ENCODE measurements at regions not wholly inside any gene's neighbourhood (a gene's known extent, or its start where the extent isn't known, plus 50 kb on each side); places are given as distances from the start of the nearest gene placed in this dataset.

- no peaks in the 10 kb centered on the region for H3K27me3 ChIP-seq
- no peaks in the 10 kb centered on the region for H3K9me3 ChIP-seq
- no peak for DNase-seq (ENCODE audit: extremely low spot score in 2 of 2)
- no peak for TF ChIP-seq POLR2AphosphoS5 (IDR thresholded peaks at IDR 0.05; ENCODE audit: insufficient read depth in 1 of 2, low read depth in 1 of 2)
- no peaks in the 10 kb centered on the region for H3K4me1 ChIP-seq
- H3K27ac ChIP-seq = no peak overlapping the region
- H3K4me3 ChIP-seq = no peak overlapping the region
- no peaks in the 10 kb centered on the region for H3K36me3 ChIP-seq
- intact Hi-C loops (cut with DNase I) = no loop called here
Observed at GRCh38 chr16:6822041-6822440, 510.6 kb upstream of the RBFOX1 start.

- H3K4me1 ChIP-seq = no peaks in the 10 kb centered on the region
- H3K27me3 ChIP-seq = no peaks in the 10 kb centered on the region
- H3K27ac ChIP-seq = no peak overlapping the region
- H3K36me3 ChIP-seq = no peaks in the 10 kb centered on the region
- intact Hi-C loops (cut with DNase I) = no loop called here
- no peak overlapping the region for H3K4me3 ChIP-seq
- DNase-seq (ENCODE audit: extremely low spot score in 2 of 2) = no peak
- no peaks in the 10 kb centered on the region for H3K9me3 ChIP-seq
- TF ChIP-seq POLR2A (IDR thresholded peaks at IDR 0.05) = no peak
- TF ChIP-seq POLR2AphosphoS5 (IDR thresholded peaks at IDR 0.05; ENCODE audit: insufficient read depth in 1 of 2, low read depth in 1 of 2) = no peak
- TF ChIP-seq CTCF (IDR thresholded peaks at IDR 0.05) = no peak
Observed at GRCh38 chr16:6804461-6804860, 528.2 kb upstream of the RBFOX1 start.

GRCh38 chr16:6803176-6803575, 529.5 kb upstream of the RBFOX1 start:
- H3K9me3 ChIP-seq = no peaks in the 10 kb centered on the region
- intact Hi-C loops (cut with DNase I) = no loop called here
- H3K27me3 ChIP-seq = no peaks in the 10 kb centered on the region
- no peak overlapping the region for H3K4me3 ChIP-seq
- no peak overlapping the region for H3K27ac ChIP-seq
- no peaks in the 10 kb centered on the region for H3K36me3 ChIP-seq
- H3K4me1 ChIP-seq = no peaks in the 10 kb centered on the region
- DNase-seq (ENCODE audit: extremely low spot score in 2 of 2) = no peak
- no peak for TF ChIP-seq POLR2A (IDR thresholded peaks at IDR 0.05)
- no peak for TF ChIP-seq CTCF (IDR thresholded peaks at IDR 0.05)
- TF ChIP-seq POLR2AphosphoS5 (IDR thresholded peaks at IDR 0.05; ENCODE audit: insufficient read depth in 1 of 2, low read depth in 1 of 2) = no peak

GRCh38 chr16:6797223-6797622, 535.4 kb upstream of the RBFOX1 start:
- TF ChIP-seq POLR2AphosphoS5 (IDR thresholded peaks at IDR 0.05; ENCODE audit: insufficient read depth in 1 of 2, low read depth in 1 of 2) (no peak), POLR2A (IDR thresholded peaks at IDR 0.05) (no peak), CTCF (IDR thresholded peaks at IDR 0.05) (no peak)
- no peaks in the 10 kb centered on the region for H3K36me3 ChIP-seq
- H3K27ac ChIP-seq = no peak overlapping the region
- intact Hi-C loops (cut with DNase I) = no loop called here
- DNase-seq (ENCODE audit: extremely low spot score in 2 of 2) = no peak
- H3K9me3 ChIP-seq = no peaks in the 10 kb centered on the region
- H3K27me3 ChIP-seq = no peaks in the 10 kb centered on the region
- H3K4me1 ChIP-seq = no peaks in the 10 kb centered on the region
- no peak overlapping the region for H3K4me3 ChIP-seq

DNA sequence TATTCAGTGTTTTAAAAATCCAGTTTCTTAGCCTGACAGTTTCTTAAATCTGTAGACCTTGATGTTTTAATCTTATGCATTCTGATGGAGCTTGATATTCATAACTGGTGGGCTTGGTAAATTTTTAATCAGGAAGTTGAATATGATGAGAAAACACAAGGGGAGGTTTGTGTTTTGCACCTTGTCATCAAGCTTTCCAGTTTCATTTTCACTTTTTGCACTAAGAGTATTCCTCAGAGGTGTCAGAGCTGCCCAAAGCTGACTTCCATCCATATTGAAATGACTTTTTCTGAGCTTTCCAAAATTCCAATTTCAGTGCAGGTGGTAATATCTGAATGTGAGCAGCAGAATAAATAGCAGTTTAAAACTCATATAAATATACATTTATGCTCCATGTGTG, 555.0 kb upstream of the RBFOX1 start:
- no peak for DNase-seq (ENCODE audit: extremely low spot score in 2 of 2)
- H3K9me3 ChIP-seq = no peaks in the 10 kb centered on the region
- intact Hi-C loops (cut with DNase I) = no loop called here
- no peaks in the 10 kb centered on the region for H3K36me3 ChIP-seq
- no peaks in the 10 kb centered on the region for H3K27me3 ChIP-seq
- H3K4me1 ChIP-seq = no peaks in the 10 kb centered on the region
- no peak overlapping the region for H3K4me3 ChIP-seq
- no peak for TF ChIP-seq POLR2AphosphoS5 (IDR thresholded peaks at IDR 0.05; ENCODE audit: insufficient read depth in 1 of 2, low read depth in 1 of 2)
- no peak for TF ChIP-seq CTCF (IDR thresholded peaks at IDR 0.05)
- no peak for TF ChIP-seq POLR2A (IDR thresholded peaks at IDR 0.05)
- no peak overlapping the region for H3K27ac ChIP-seq

DNA sequence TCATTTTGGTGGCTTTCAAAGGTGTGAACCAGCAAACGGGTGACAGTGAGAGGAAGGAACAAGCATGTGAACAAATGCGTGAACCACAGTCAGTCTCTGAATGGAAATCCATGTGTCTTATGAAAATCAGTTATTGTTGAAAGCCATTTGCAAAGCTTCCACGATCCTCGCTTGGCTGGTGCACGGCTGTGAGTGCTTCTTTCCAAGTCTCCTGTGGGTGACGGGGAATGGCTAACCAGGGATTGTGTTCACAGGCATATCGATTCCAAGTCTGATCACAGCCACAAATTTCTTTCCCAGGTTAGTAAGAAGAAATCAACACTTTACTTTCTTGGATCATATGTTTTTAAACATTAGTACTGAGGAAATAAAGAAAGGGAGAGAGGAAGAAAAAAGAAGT, 556.9 kb upstream of the RBFOX1 start:
- intact Hi-C loops (cut with DNase I) = no loop called here
- TF ChIP-seq POLR2AphosphoS5 (IDR thresholded peaks at IDR 0.05; ENCODE audit: insufficient read depth in 1 of 2, low read depth in 1 of 2) (no peak), POLR2A (IDR thresholded peaks at IDR 0.05) (no peak), CTCF (IDR thresholded peaks at IDR 0.05) (no peak)
- no peaks in the 10 kb centered on the region for H3K27me3 ChIP-seq
- H3K4me3 ChIP-seq = no peak overlapping the region
- no peaks in the 10 kb centered on the region for H3K9me3 ChIP-seq
- no peak for DNase-seq (ENCODE audit: extremely low spot score in 2 of 2)
- H3K27ac ChIP-seq = no peak overlapping the region
- H3K36me3 ChIP-seq = no peaks in the 10 kb centered on the region
- no peaks in the 10 kb centered on the region for H3K4me1 ChIP-seq

Data from vagina (tissue), 2 donors.